CD4-positive, alpha-beta T cell treated with Interleukin-21 for 1 hour (primary cell): ENCODE measurements at regions not wholly inside any gene's neighbourhood (a gene's known extent, or its start where the extent isn't known, plus 50 kb on each side); places are given as distances from the start of the nearest gene placed in this dataset.

Experiments
- DNase-seq: peaks from one replicate; pipeline ENCODE4 v3.0.0-alpha.2; 2020

DNA sequence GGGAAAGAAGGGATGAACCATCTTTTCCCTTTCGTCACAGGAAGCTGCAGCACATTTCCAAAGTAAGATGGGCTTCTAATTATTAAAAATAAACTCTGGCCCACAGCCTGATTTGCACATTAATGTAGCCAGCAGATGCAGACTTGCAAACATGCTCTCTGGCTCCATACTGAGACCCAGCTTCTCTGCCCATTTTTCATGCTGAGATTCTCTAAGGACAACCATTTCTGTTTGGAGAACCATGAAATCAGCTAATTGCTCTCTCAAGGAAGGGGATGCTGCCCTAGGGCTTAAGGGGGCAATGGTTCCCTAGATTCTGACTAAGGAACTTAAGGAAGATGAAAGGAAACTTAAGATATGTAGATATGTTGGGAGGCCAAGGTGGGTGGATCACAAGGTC, 63.0 kb upstream of the CES5A start:
- DNase-seq = no peak

GRCh38 chr16:55933038-55933437, 57.9 kb upstream of the CES5A start:
- no peak for DNase-seq

GRCh38 chr16:55930036-55930435, 54.9 kb upstream of the CES5A start:
- DNase-seq = no peak

- DNase-seq = no peak
Measured at GRCh38 chr16:55929181-55929580, 54.0 kb upstream of the CES5A start.

DNA sequence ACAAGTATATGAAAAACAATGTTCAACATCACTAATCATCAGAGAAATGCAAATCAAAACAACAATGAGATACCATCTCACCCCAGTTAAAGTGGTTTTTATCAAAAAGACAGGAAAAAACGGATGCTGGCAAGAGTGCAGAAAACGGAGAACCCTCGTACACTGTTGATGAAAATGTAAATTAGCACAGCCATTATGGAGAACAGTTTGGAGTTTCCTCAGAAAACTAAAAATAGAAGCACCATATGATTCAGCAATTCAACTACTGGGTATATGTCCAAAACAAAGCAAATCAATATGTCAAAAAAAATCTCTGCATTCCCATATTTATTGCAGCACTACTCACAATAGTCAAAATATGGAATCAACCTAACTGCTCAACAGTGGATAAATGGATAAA, 50.1 kb upstream of the CES5A start:
- DNase-seq = no peak
